GM18951 (cell line): ENCODE measurements at regions not wholly inside any gene's neighbourhood (a gene's known extent, or its start where the extent isn't known, plus 50 kb on each side); places are given as distances from the start of the nearest gene placed in this dataset.
"Not testable (repeated sequence)": the region's sequence is repeated elsewhere in the genome, so short reads cannot be mapped to it uniquely, and the experiment has no call there.

Experiments used
- POLR2A ChIP-seq: IDR thresholded peaks from 4 replicates; pipeline ENCODE4 v1.6.1; 2011; ENCODE audit warnings: mild to moderate bottlenecking; ENCODE audit not compliant: insufficient read length, insufficient read depth; ENCODE audit errors: extremely low read depth
- in situ Hi-C: fragments of 300-500 bp; cut with MboI; formaldehyde crosslinking; loops from one replicate; pipeline ENCODE4 v1.12.0; 2022; ENCODE audit warnings: low sequenced_read_pairs, mixed read lengths, inconsistent platforms; ENCODE audit not compliant: unreplicated experiment

DNA sequence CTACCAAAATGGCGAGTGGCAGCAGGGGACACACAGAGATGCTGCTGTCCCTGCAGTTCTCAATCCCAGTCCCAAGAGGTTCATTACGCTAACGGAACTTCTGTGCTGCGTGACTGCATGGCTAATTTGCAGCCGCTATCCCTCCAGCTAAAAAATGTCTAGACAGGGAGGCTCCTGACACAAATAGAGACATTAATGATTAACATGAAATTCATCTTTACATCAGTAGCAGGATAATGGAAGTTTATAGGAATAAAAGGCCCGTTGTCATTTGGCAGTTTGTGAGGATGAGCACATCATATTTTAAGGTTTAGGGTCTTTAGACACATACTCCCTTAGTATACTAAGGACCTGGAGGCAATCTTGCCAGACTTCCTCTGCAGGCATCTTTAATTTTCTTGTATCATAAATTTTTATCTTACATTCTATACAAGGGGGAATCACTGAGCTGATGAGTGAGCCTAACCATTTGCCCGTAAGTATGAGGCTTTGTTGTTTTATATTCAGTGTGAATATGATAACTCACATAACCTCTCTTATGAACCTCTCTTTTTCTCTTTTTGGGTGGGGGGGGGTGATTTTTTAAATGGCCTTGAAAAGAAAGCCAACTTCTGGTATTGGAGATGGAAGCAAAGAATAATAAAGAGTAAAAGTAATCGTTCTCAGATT is 99.8 kb upstream of the OR9G4 start:
- TF ChIP-seq POLR2A = no peak
- in situ Hi-C loops = loop anchor here (10.0 kb wide), 1 partner anchor 397 kb away; no protein-coding TSS in a partner anchor

DNA sequence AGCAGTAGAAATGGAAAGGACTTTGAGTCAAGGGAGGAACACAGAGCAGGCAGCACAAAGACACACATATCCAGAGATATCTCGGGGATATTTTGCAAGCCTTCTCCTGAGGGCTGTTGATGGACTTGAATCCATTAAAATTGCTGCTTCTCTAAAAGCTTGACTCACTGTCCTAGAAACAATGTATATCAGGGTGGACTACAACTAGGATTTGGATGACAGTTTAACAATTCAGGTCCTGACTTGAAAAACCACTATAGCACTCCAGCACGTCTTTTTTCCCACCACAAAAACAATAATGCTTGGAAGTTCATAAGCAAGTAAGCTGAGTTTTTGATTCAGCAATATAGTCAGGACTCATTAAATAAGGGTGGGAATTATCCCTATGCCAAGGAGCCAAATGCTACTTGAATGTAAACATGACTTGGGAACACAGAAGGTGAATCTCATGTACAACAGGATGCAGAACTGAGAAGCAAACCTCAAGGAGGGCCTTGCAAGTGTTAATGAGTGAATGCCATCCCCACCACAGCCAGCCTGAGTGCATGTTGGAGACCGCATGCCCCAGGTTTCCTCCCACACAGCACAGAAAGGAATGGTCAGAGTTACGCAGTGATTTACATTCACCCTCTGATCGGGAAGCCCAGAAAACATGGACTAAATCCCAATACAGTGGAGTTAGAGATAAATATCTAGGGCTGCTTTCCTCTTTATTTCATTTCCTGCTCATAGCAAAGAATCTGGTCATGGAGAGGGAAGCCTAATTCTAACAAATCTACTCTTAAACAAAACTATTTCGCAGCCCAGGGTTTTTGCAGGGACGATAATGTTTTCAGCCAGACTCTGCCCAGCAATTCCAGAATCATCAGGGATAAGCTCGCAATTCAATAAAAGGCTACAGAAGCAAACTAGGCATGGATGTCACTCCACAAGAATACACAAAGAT is 98.4 kb upstream of the OR9G4 start:
- no peak for TF ChIP-seq POLR2A
- in situ Hi-C loops = loop anchor here (10.0 kb wide), 1 partner anchor 398 kb away; no protein-coding TSS in a partner anchor

DNA sequence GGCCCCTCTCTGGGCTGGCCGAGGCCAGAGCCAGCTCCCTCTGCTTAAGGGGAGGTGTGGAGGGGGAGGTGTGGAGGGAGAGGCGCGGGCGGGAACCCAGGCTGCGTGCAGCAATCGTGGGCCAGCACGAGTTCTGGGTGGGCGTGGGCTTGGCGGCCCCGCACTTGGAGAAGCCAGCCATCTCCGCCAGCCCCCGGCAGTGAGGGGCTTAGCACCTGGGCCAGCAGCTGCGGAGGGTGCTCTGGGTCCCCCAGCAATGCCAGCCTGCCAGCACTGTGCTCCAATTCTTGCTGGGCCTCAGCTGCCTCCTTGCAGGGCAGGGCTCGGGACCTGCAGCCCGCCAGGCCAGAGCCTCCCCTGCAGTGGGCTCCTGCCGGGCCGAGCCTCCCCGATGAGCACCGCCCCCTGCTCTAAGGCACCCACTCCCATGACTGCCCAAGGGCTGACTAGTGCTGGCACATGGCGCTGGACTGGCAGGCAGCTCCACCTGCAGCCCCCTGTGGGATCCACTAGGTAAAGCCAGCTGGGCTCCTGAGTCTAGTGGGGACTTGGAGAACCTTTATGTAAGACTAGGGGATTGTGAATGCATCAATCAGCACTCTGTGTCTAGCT is 96.7 kb upstream of the OR9G4 start:
- in situ Hi-C loops = loop anchor here (10.0 kb wide), 1 partner anchor 400 kb away; no protein-coding TSS in a partner anchor
- TF ChIP-seq POLR2A = no peak

DNA sequence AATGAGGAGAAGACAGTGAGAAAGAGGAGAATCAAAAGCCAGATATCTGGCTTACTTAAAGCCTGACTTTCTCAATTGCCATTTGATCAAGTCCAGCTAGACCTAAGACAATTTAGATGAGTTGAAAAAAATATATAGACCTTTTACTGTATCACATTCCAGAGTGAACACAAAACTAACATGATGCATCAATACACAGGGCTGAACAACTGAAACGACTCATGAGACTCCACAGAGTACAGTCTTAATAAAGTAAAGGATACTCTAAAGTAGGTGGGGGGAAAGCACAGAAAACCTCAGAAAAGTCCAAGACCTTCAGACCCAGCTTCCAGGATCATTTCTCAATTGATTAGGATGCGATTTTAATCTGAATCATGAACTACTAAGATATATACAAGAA is 95.3 kb upstream of the OR9G4 start:
- in situ Hi-C loops = loop anchor here (10.0 kb wide), 1 partner anchor 401 kb away; no protein-coding TSS in a partner anchor
- TF ChIP-seq POLR2A = no peak

DNA sequence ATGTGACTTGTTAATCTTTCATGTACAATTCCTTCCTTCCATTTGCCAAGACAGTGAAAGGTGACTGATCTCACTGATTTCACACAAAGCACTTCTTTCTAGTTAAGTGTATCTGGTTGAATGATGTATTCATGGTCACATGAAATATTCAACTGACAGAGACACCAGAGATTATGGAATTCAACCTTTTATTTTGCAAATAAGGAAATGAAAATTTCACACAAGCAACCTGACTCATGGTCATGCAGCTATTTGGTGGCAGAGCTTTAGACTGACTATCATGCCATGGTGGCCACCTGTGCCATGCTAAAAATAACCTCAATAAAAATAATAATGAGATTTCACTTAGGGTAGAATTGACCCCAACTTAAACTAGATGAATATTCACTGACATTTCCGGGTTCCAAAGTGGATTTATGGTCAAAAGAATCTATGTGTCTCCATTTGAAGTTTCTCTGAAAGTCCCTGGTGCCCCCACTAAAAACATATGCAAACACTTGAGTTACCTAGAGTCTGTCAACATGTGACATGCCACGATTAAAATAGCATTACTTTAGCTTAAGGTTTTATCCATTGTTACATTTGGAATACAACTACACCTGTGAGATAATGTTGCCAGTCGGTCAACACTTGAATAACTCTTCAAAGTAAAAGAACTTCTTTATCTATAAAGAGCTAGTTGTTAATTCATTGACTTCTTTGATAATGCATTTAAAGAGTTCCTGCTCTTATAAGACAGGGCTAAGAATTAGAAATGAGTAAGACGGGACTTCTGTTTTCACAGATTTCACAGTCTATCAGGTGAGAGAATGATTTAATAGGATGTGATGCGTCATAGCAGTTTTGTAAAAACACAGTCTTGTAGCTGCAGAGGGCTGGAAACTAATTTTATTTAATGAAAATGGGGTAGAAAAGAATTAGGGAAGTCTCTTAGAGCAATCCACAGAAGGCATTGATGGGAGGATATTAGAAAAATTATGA is 94.6 kb upstream of the OR9G4 start:
- in situ Hi-C loops = loop anchor here (10.0 kb wide), 1 partner anchor 402 kb away; no protein-coding TSS in a partner anchor
- no peak for TF ChIP-seq POLR2A

DNA sequence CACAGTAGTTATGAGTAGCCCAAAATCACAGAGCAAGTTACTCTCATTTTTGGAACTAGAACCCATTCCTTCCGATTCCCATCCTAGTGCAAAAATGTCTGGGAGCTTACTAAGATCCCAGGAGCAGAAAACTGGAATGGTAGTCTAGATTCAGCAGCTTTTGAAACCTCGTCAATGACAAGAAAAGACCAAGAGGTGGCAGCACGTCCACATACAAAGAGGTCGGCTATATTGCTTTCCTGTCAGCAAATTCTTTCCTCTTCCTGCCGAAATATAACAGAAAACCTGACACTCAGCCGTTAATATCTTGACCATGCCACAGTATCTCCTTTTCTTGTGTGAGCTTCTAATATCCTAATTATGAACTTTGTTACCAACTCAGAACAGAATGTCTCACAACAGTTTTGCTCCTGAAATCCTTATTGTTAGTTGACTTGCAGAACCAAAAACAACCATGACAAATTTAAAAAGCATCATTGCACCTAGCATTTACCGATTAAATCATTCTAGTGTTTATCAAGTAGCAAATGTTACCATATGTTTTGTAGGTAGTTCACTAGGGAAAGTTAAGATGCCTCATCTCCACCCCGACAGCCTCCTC is 92.8 kb upstream of the OR9G4 start:
- TF ChIP-seq POLR2A = no peak
- in situ Hi-C loops = loop anchor here (10.0 kb wide), 1 partner anchor 403 kb away; no protein-coding TSS in a partner anchor

DNA sequence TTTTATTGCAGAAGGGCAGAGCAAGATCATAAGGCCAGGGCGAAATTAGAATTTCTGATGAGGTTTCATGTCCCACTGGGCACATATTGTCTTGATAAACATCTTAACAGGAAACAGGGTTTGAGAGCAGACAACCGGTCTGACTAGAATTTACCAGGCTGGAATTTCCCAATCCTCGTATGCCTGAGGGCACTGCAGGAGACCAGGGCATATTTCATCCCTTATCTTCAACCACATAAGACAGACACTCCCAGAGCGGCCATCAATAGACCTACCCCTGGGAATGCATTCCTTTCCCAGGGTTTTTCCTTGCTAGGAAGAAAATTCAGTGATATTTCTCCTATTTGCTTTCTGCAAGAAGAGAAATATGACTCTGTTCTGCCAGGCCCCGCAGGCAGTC is 78.9 kb upstream of the OR9G4 start:
- in situ Hi-C loops = not testable (repeated sequence)

DNA sequence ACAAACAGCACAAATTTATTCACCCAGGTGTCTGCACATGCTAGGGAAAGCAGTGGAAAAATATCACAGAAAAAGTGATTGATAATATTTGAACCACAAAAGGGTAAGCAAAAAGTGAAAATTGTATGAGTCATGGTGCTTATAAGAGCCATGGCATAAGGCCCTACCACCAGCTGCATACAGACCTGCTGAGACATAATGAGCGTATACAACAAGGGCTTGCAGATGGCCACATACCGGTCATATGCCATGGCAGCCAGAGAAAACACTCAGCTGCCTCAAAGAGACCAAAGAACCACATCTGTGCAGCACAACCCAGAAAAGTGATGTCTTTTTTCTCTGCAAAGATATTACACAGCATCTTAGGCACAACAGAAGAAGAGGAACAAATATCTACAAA is 71.4 kb upstream of the OR9G4 start:
- in situ Hi-C loops = no loop called here
- TF ChIP-seq POLR2A = no peak

DNA sequence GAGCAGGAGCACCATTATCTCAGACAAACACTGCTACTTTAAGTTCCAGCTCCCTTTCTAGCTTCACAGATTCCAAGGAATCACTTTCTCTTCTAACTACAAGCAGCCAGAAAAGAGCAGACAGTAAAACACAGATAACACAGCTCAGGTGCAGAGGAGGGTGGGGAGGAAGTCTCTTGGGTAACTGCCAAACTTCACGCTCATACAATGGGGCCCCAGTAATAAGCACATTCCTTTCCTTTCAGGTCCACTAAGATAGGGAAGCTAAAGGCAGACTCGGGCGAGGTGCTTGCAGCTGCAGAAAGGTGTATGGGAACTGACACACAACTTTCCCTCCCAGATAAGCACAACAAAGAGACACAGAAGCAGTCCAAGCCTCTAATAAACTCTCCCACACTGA is 69.2 kb upstream of the OR9G4 start:
- TF ChIP-seq POLR2A = no peak
- in situ Hi-C loops = no loop called here

DNA sequence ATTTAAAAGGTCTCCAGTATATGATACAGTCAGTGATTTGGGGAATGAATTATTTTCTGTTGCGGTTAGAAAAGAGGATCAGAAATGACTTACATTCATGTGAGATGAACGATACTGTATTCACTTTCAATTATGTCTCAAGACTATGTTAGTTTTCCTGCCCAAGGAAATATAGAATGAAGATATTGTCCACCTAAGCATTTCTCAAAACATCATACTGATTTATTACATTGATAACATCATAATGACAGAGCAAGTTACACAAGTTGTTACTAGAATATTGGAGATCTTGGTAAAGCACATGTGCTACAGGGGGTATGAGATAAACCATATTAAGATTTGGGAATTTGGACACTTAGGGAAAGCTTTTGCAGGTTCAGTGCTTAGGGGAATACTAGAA is 67.8 kb upstream of the OR9G4 start:
- in situ Hi-C loops = no loop called here
- TF ChIP-seq POLR2A = no peak

DNA sequence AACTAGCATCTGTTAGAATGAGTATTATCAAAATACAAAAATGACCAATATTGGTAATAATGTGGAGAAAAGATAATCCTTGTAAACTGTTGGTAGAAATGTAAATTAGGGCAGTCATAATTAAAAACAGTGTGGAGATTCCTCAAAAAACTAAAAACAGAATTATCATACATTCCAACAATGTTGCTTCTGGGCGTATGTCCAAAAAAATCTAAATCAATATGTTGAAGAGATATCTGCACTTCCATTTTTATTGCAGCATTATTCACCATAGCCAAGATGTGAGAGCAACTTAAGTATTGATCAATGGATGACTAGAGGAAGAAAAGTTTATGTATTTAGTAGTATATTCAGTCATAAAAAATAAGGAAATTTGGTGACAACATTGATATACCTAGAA is 59.8 kb upstream of the OR9G4 start:
- no peak for TF ChIP-seq POLR2A
- in situ Hi-C loops = no loop called here

DNA sequence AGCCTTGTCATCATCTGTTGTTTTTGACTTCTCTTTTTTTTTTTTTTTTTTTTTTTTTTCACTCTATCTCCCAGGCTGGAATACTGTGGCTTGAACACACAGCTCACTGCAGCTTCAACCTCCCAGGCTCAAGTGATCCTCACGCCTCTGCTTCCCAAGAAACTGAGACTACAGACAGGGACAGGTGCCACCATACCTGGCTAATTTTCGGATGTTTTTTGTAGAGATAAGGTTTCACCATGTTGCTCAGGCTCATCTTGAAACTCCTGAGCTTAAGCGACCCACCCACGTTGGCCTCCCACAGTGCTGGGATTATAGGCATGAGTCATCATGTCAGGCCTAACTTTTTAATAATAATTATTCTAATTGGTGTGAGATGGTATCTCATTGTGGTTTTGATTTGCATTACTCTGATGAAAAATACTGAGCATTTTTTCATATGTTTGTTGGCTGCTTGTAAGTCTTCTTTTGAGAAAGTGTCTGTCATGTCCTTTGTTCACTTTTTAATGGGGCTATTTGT is 51.3 kb upstream of the OR9G4 start:
- no peak for TF ChIP-seq POLR2A
- in situ Hi-C loops = loop anchor here (25.0 kb wide), 1 partner anchor 862 kb away; the partner anchor contains the start of gene OR5I1
